Upper lobe of left lung (tissue), 4 donors: ENCODE measurements at regions not wholly inside any gene's neighbourhood (a gene's known extent, or its start where the extent isn't known, plus 50 kb on each side); places are given as distances from the start of the nearest gene placed in this dataset.

Experiments
- CTCF ChIP-seq, 6 experiments: fragments of 450-650 bp in 4 of 6; fragments of 200-600 bp in 2 of 6; sonication (generic) in 2 of 6; IDR thresholded peaks; one replicate each; pipeline ENCODE4 v1.5.1; 2016 to 2019; ENCODE audit warnings: antibody characterized with exemption in 6 of 6
- POLR2A ChIP-seq, 4 donors: fragments of 450-650 bp; IDR thresholded peaks; one replicate each; pipeline ENCODE4 v1.5.1; 2016 to 2017; ENCODE audit warnings: antibody characterized with exemption in 4 of 4, mild to moderate bottlenecking in 2 of 4
- POLR2AphosphoS5 ChIP-seq, 2 donors: sonication (generic); formaldehyde crosslinking; IDR thresholded peaks; one replicate each; pipeline ENCODE4 v1.5.1; 2017; ENCODE audit warnings: antibody characterized with exemption in 2 of 2

DNA sequence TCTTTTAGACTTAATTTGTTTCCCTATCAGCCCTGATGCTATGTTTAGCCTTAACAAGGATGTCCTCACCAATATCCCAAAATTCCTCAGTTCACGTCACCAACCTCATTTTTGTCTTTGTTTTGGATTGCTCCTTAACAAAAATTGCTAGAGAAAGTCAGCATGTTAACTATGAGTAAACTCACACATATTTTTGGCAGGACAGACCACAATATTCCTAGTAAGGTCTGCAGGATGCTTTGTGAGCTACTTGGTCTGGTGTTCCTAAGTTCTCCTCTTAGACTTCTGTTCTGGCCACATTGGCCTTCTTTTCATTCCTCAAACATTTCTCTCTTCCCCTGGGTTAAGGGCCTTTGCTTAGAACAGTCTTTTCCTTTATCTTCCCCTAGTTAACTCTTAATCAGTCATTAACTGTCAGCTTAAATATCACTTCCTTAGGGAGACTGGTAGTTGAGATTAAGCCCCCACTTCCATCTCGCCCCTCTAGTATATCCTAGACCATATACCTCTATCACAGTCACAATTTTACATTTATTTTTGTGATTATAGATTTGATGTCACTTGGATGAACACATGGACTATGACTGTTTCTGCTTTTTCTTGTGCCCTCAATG is 116.2 kb downstream of the ADCYAP1 start:
- TF ChIP-seq CTCF (IDR thresholded peaks at IDR 0.05) (no peak), POLR2AphosphoS5 (IDR thresholded peaks at IDR 0.05) (no peak), POLR2A (IDR thresholded peaks at IDR 0.05) (no peak)
